ENCODE measurements at regions not wholly inside any gene's neighbourhood (a gene's known extent, or its start where the extent isn't known, plus 50 kb on each side); places are given as distances from the start of the nearest gene placed in this dataset.

- Histone ChIP-seq H3K36me3 (ENCODE audit: insufficient read depth, insufficient read length, low read length) (no peaks in the 10 kb centered on the region), H3K4me3 (ENCODE audit: insufficient read length, low read depth) (no peak overlapping the region), H3K4me1 (ENCODE audit: insufficient read depth, insufficient read length) (no peaks in the 10 kb centered on the region), H3K27me3 (ENCODE audit: insufficient read depth, insufficient read length) (no peaks in the 10 kb centered on the region), H3K9ac (ENCODE audit: insufficient read length, low read depth) (no peak overlapping the region), H3K9me3 (ENCODE audit: insufficient read depth, low read length) (no peaks in the 10 kb centered on the region)
- TF ChIP-seq SUZ12 (IDR thresholded peaks at IDR 0.05; ENCODE audit: extremely low read depth, insufficient read depth, insufficient read length), result no peak
- no peak for TF ChIP-seq ZNF274 (IDR thresholded peaks at IDR 0.05; ENCODE audit: low read depth, low read length)
- TF ChIP-seq YY1 (IDR thresholded peaks at IDR 0.05; ENCODE audit: insufficient read depth, insufficient read length), result no peak
- no peak for DNase-seq (ENCODE audit: low read depth, low spot score)
Observed at GRCh38 chr2:13000664-13001363, 284.1 kb downstream of the TRIB2 start.

DNA sequence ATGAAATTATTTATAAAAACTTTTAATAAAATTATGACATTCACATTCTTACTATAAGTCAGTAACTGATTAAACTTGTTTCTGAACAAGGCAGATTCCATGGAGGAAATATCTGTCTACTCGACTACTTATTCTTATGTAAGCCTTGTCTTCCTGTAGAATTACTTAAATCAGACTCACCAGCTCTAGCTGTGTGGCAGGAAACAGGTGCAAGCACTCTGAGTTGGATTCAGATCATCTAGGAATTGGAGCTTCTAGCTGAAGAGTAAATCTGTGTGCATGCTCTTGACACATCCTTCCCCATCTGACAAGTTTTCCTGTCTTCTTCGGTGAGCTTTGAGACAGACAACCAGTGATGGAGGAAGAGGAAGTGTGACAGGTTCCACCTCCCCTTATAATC lies 284.7 kb downstream of the TRIB2 start:
- no peak for TF ChIP-seq YY1 (IDR thresholded peaks at IDR 0.05; ENCODE audit: insufficient read depth, insufficient read length)
- TF ChIP-seq ZNF274 (IDR thresholded peaks at IDR 0.05; ENCODE audit: low read depth, low read length), result no peak
- Histone ChIP-seq H3K4me3 (ENCODE audit: insufficient read length, low read depth) (no peak overlapping the region), H3K9me3 (ENCODE audit: insufficient read depth, low read length) (no peaks in the 10 kb centered on the region), H3K27me3 (ENCODE audit: insufficient read depth, insufficient read length) (no peaks in the 10 kb centered on the region), H3K4me1 (ENCODE audit: insufficient read depth, insufficient read length) (no peaks in the 10 kb centered on the region), H3K9ac (ENCODE audit: insufficient read length, low read depth) (no peak overlapping the region), H3K36me3 (ENCODE audit: insufficient read depth, insufficient read length, low read length) (no peaks in the 10 kb centered on the region)
- no peak for DNase-seq (ENCODE audit: low read depth, low spot score)

DNA sequence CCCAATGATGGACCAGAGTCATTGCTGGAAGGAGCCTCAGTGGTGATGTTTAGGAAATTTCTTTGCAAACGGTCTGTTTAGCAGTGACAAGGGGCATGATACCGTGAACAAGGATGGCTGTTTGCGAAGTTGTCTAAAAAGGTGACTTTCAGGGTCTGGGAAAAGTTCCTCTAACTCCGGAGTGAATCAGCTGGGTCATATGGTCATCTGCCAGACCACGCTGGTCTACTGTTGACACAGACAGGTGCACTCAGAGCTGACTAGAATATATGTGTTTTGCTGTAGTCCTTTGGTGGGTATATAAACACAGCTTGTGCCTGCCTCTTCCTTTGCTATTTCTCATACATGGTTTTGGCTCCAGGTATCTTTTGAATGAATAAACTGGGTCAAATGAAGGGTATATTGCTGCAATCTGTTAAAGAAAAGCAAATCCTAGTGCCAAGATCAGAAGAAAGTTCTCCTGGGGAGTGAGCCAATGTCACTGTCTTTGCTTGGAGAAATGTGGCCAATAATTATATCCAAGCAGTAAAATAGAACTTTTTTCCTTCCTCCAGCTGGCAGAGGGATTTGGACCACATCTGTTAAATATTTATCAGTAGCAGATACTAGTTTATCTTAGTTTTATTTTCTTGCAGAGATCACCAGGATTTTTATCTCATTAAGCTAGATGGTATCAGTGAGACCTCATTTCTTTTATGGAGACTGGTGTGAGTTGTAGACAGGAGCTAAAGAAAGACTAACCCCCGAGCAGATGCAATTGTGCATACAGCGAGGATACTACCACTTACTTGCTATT lies 286.0 kb downstream of the TRIB2 start:
- no peak for TF ChIP-seq YY1 (IDR thresholded peaks at IDR 0.05; ENCODE audit: insufficient read depth, insufficient read length)
- no peak overlapping the region for H3K9ac ChIP-seq (ENCODE audit: insufficient read length, low read depth)
- DNase-seq (ENCODE audit: low read depth, low spot score), result no peak
- no peaks in the 10 kb centered on the region for H3K4me1 ChIP-seq (ENCODE audit: insufficient read depth, insufficient read length)
- no peaks in the 10 kb centered on the region for H3K36me3 ChIP-seq (ENCODE audit: insufficient read depth, insufficient read length, low read length)
- H3K9me3 ChIP-seq (ENCODE audit: insufficient read depth, low read length), result no peaks in the 10 kb centered on the region
- no peak overlapping the region for H3K4me3 ChIP-seq (ENCODE audit: insufficient read length, low read depth)
- H3K27me3 ChIP-seq (ENCODE audit: insufficient read depth, insufficient read length), result no peaks in the 10 kb centered on the region

DNA sequence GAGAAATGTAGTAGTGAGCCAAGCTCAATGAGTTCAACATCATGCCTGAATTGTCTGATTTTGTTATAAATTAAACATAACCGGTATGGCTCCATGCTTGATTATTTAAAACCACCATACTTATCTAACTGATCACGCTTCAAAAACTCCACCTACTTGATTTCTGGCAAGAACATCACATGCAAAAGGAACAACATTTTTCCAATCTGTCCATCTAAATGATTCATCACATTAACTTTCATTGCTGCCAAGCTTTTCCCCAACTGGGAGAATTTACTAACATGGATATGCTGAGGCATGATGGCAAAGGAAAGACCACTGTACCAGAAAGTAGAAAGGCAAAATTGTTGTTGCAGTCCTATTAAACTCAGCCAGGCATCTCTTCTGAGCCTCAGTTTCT lies 286.8 kb downstream of the TRIB2 start:
- H3K9me3 ChIP-seq (ENCODE audit: insufficient read depth, low read length), result no peaks in the 10 kb centered on the region
- H3K4me1 ChIP-seq (ENCODE audit: insufficient read depth, insufficient read length), result no peaks in the 10 kb centered on the region
- H3K4me3 ChIP-seq (ENCODE audit: insufficient read length, low read depth), result no peak overlapping the region
- DNase-seq (ENCODE audit: low read depth, low spot score), result no peak
- no peaks in the 10 kb centered on the region for H3K27me3 ChIP-seq (ENCODE audit: insufficient read depth, insufficient read length)
- H3K36me3 ChIP-seq (ENCODE audit: insufficient read depth, insufficient read length, low read length), result no peaks in the 10 kb centered on the region
- TF ChIP-seq YY1 (IDR thresholded peaks at IDR 0.05; ENCODE audit: insufficient read depth, insufficient read length), result no peak
- no peak overlapping the region for H3K9ac ChIP-seq (ENCODE audit: insufficient read length, low read depth)

- DNase-seq (ENCODE audit: low read depth, low spot score), result no peak
- Histone ChIP-seq H3K4me3 (ENCODE audit: insufficient read length, low read depth) (no peak overlapping the region), H3K36me3 (ENCODE audit: insufficient read depth, insufficient read length, low read length) (no peaks in the 10 kb centered on the region), H3K9ac (ENCODE audit: insufficient read length, low read depth) (no peak overlapping the region), H3K27me3 (ENCODE audit: insufficient read depth, insufficient read length) (no peaks in the 10 kb centered on the region), H3K9me3 (ENCODE audit: insufficient read depth, low read length) (no peaks in the 10 kb centered on the region), H3K4me1 (ENCODE audit: insufficient read depth, insufficient read length) (no peaks in the 10 kb centered on the region)
- no peak for TF ChIP-seq ZNF274 (IDR thresholded peaks at IDR 0.05; ENCODE audit: low read depth, low read length)
- TF ChIP-seq YY1 (IDR thresholded peaks at IDR 0.05; ENCODE audit: insufficient read depth, insufficient read length), result no peak
- no peak for TF ChIP-seq SUZ12 (IDR thresholded peaks at IDR 0.05; ENCODE audit: extremely low read depth, insufficient read depth, insufficient read length)
Observed at GRCh38 chr2:13005048-13005447, 288.3 kb downstream of the TRIB2 start.

GRCh38 chr2:13005761-13006335 lies 289.1 kb downstream of the TRIB2 start:
- H3K9me3 ChIP-seq (ENCODE audit: insufficient read depth, low read length), result no peaks in the 10 kb centered on the region
- H3K36me3 ChIP-seq (ENCODE audit: insufficient read depth, insufficient read length, low read length), result no peaks in the 10 kb centered on the region
- no peaks in the 10 kb centered on the region for H3K27me3 ChIP-seq (ENCODE audit: insufficient read depth, insufficient read length)
- no peak for DNase-seq (ENCODE audit: low read depth, low spot score)
- no peak overlapping the region for H3K9ac ChIP-seq (ENCODE audit: insufficient read length, low read depth)
- H3K4me3 ChIP-seq (ENCODE audit: insufficient read length, low read depth), result no peak overlapping the region
- H3K4me1 ChIP-seq (ENCODE audit: insufficient read depth, insufficient read length), result no peaks in the 10 kb centered on the region
- TF ChIP-seq YY1 (IDR thresholded peaks at IDR 0.05; ENCODE audit: insufficient read depth, insufficient read length) (no peak), SUZ12 (IDR thresholded peaks at IDR 0.05; ENCODE audit: extremely low read depth, insufficient read depth, insufficient read length) (no peak), ZNF274 (IDR thresholded peaks at IDR 0.05; ENCODE audit: low read depth, low read length) (no peak)

DNA sequence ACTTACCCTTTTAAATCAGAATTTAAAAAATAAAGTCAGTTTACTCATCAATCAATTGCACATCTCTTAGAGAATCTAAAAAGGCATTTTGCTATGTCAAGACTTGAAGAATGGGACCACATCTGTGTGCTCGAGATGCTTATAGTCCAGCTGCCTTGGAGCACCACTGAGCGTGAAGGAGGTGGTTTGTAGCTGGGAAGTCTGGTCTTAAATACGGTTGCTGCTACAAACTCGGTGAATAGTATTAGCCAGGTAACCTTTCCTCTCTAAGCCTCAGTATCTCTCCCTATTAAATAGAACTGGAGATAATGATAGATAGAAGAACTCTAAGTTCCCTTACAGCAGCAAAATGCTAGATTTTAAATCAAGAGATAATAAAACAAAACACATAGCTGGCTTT lies 289.7 kb downstream of the TRIB2 start:
- TF ChIP-seq SUZ12 (IDR thresholded peaks at IDR 0.05; ENCODE audit: extremely low read depth, insufficient read depth, insufficient read length) (no peak), YY1 (IDR thresholded peaks at IDR 0.05; ENCODE audit: insufficient read depth, insufficient read length) (no peak), ZNF274 (IDR thresholded peaks at IDR 0.05; ENCODE audit: low read depth, low read length) (no peak)
- no peak for DNase-seq (ENCODE audit: low read depth, low spot score)
- Histone ChIP-seq H3K27me3 (ENCODE audit: insufficient read depth, insufficient read length) (no peaks in the 10 kb centered on the region), H3K4me1 (ENCODE audit: insufficient read depth, insufficient read length) (no peaks in the 10 kb centered on the region), H3K4me3 (ENCODE audit: insufficient read length, low read depth) (no peak overlapping the region), H3K9ac (ENCODE audit: insufficient read length, low read depth) (no peak overlapping the region), H3K36me3 (ENCODE audit: insufficient read depth, insufficient read length, low read length) (no peaks in the 10 kb centered on the region), H3K9me3 (ENCODE audit: insufficient read depth, low read length) (no peaks in the 10 kb centered on the region)

Data from NT2/D1 (cell line).